ENCODE measurements at regions not wholly inside any gene's neighbourhood (a gene's known extent, or its start where the extent isn't known, plus 50 kb on each side); places are given as distances from the start of the nearest gene placed in this dataset.

DNA sequence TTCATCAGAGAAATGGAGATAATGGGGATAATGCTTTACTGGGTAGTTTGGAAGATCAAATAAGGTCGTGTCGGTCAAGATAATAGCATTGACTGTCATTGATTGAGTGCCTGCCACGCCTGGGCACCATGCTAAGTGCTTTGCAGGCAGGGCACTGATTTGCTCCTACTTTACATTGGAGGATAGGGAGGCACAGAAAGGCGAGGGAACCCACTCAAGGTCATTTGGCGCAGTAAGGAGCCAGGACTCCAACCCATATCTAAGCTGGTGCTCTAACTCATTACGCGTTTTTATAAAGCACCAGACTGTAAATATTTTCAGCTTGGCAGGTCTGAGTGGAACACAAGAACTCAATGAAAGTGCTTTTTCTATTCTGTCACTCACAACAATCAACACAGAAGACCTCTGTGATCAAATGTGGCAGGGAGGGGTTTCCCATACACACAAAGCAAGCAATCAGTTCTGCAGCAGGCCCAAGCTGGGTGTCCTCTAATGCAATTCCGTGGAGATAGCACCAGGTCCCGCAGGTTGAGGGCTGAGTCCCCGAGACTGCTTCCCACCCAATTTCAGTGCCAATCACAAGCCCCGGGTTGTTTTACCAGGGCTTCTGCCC, 373.6 kb downstream of the CDH26 start:
- no peak for DNase-seq

DNA sequence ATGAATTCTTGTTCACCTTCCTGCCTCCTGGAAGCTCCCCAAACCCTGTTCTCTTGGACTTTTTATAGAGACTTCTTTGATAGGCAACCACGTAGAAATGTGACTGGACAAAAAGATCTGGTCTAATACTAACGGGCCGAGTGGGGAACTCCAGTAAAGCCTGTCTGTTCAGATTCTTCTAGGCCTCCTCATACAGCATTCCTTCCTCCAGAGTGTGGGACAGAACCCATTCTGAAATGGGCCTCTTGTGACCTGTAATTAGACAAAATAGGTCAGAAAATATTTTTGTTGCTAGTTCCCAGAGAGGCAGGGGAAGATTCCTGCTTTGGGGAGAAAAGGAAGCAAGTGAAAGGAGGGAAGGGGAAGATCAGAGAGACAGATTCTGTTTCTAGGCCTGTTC, 374.3 kb downstream of the CDH26 start:
- no peak for DNase-seq

DNA sequence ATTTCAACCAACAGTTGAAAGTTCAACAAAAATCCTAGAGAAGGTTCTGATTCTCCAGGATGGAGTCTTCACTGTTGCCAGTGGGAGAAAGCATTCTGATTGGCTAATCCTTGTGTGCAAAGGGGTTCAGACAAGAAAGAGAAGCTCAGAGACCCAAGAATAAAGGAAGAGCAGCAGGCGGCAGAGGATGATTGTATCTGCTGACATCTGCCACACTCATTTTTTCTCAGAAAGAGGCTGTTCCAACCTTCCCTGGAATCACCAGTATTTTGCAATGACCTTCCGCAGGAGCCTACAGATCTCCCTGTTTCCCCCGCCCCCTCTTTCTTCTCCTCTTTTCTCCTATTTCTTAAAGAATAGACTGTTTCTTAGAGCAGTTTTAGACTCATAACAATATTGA, 376.7 kb downstream of the CDH26 start:
- no peak for DNase-seq

DNA sequence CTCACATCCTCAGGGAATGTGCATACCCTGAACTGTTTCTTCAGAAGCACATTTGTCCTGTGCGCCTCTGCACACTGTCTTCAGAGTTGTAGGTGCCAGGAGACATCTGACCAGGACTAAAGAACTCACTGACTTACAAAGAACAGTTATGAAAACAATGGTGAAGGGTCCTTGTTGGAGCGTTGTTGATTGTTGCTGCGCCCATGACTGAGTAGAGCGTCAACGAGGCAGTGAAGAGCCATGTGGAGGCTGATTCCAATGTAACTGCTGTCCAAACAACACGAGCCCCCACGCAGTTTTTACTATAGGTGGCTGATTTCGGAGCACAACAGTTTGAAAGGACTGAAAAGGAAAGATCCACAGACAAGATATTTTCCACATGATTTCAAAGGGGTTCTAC, 380.3 kb downstream of the CDH26 start:
- no peak for DNase-seq

DNA sequence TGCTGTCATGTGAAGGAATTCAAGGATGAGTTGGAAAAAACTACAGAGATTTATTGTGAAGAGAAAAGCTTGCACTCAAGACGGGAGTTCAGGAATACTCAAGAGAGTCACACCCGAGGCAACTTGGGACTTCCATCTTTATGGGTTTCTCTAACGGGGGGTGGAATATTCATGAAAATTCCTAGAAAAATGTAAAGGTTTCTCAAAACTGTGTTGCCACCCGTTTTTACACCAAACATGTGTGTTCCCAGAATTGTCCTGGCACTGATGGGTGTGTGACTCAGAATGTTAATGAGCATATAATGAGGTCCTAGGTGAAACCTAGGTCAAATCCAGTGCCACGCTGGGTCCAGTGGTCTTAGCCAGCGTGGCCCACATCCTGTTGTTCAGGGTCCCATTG, 381.5 kb downstream of the CDH26 start:
- DNase-seq, result no peak

DNA sequence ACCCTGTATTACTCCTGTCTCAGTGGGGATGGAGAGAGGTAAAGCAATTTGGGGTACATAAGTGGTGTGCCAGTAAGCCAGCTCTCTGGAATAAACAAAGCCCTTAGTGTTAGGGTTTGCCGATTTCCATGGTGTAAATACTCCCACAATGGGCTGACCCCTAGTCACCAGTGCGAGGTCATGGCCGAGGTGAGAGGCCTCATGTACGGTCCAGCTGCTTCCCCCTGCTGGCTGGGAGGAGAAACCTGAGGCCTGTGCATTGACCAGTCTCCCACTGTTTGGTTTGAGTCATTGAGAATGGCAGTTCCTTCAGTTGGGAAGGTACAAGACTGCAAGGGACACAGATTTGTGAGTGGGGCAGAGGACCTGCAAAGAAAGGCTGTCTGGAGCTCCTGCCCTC, 382.0 kb downstream of the CDH26 start:
- DNase-seq, result no peak

DNA sequence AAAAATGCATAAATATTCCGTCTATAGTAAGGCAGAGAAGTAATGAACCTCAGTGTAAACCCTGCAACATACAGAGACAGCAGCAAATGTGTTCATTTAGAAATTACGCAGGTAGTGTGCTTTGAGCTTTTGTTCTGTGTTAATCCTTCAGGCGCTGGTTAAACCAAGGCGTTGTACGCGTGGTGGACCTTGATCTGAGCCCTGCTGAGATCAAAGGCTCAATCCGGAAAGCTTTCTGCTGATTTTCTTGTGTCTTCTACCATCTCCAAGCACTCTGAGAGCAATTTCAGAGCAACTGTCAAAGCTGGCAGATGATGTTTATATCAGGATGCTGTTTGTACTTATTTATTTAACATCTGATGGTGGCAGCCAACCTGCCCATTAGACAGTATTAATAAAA, 382.8 kb downstream of the CDH26 start:
- DNase-seq, result no peak

DNA sequence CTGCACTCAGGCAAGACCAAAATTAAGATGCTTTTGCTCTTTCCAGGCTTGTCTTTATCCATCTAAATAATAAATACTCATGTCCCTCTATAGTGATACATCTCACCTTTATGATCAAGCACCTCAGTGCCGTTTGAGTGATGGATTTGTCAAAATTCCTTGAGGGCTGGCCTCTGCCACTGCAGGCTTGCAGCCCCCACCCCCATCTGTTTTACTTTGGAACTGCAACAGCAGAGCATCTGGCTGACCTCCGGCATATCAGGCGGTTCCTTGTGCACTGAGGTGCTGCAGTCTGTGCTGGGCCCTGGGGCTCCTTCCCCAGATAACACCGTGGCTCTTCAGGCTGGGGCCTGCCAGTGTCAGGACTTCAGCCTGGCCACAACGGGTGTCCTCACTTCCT, 386.9 kb downstream of the CDH26 start:
- no peak for DNase-seq

DNA sequence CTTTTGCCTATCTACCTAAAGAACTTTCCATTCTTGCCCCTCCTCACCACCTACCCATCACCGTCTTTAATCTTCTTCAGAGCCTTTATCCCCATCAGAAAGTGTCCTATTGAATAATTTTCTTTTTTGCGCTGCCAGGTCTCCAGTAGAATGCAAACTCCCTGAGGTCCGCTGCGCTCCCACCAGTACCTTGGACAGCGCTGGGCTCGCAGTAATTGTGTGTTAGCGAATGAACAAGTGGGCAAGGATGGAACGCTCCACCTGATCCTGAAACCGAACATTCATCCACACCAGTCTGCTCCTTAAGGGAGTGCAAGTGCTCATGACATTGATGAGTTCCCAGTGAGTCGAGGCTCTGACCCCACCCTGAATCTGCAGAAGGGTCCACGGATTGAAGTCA, 391.2 kb downstream of the CDH26 start:
- no peak for DNase-seq

DNA sequence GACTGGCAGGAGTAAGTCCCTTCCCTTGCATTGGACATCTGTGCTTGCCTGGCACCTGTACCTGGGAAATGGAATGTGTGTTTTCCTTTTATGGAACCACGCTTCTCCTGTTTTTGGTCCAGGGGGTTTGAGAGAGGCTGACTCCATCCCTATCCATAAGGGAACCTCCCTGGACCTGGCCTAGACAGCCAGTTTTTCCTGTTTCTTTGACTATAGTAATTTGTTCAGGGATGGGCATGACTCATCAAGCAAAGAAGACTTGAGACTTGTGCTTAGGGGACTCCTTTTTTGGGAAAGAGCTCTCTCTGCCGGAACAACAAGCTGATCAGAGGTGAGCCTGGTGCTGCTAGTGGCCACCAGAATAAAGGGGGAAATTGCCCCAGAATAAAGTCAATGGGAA, 393.8 kb downstream of the CDH26 start:
- no peak for DNase-seq

DNA sequence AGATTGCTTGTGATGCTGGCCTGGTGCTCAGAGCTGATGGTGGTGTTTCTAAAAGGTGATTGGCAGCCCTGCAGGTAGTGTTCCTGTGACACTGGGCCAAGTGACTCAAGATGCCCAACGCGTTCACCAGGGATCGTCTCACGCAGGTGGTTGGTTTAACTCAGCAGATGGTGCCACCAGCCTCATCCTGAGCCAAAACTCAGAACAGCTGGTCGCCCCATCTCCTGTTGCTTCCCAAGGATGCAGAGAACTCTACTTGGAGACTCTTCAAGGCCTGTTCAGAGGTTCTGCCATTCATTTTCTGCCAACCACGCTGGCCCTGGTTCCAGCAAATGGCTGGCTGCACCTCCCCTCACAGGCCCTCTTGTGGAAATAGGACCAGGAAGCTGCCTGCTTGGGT, 394.4 kb downstream of the CDH26 start:
- no peak for DNase-seq

DNA sequence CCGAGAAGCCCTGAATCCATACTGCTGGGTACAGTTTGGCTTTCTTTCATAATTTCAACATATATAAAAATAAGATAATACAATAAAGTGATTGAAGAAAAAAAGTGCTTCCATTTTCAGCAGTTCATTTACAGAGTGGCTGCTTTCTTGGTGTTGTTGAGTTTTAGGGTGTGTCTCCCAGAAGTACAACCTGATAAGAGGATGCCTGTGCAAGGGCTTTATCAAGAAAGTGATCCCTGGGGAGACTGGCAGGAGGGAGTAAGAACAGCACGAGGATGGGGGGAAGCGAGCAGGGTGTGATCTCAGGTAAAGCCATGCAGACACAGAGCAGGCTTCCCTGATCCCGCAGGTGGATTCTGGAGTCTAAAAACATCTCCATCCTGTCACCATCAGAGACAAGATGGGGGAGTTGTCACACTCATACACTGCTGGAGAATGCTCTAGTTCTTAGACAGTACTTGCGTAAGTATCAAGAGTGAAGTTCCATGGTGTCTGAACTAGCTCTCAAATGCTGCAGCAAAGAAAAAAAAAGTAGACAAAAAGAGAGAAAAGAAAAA, 395.9 kb downstream of the CDH26 start:
- DNase-seq, result no peak

DNA sequence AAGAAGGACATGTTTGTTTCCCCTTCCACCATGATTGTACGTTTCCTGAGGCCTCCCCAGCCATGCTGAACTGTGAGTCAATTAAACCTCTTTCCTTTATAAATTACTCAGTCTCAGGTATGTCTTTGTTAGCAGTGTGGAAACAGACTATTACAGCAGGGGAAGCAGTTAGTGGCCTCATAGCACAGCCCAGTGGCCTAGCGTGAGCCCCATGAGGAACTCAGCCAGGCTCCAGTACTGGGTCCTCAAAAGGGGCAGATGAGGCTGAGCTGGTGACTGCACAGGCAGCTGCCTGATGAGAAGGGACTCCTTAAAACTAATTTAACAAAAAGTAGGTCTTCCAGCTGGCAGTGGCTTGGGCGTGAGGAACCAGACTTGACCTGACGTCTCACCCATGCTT, 399.9 kb downstream of the CDH26 start:
- DNase-seq, result no peak

DNA sequence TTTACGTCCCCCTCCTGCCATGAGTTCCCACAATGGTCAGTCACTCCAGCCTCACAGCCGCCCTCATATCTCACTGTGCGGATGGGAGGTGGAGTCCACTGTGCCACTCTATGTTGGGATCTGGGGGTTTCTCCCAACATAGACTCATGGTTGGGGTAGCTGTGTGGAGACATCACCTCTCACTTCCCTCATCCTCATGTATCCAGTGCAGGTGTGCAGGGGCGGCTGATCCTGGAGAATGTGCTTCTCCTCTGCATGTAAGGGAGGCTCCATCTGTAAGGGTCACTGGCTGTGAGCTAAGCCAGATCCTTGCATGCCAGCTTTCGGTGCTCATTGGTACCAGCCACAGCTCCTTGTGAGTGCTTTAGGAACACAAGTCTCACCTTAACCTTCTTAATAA, 400.8 kb downstream of the CDH26 start:
- no peak for DNase-seq

DNA sequence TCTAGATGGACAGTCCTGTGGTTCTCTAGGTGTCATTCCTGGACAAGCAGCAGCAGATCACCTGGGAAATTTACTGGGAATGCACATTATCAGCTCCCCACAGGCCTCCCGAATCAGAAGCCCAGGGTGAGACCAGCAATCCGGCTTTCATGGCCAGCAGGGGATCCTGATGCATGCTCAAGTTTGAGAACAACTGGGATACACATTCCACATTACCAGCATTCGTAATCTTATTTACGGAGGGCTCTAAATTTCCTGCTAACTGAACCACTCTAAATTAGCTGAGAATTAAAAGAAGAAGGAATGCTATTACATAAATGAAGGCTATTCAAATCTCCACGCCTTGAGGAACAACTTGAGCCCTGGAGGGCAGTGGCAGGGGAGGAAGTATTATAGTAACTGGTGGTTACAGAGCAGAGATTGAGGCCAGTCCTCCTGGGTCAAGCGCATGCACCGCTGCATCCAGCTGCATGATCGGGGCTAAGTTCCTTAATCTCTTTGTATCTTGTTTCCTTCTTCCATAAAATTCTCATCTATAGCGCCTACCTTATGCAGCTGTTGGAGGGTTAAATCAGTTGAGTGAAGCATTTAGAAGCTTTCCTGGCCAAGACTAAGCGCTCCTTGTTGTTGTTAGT, 403.7 kb downstream of the CDH26 start:
- no peak for DNase-seq

DNA sequence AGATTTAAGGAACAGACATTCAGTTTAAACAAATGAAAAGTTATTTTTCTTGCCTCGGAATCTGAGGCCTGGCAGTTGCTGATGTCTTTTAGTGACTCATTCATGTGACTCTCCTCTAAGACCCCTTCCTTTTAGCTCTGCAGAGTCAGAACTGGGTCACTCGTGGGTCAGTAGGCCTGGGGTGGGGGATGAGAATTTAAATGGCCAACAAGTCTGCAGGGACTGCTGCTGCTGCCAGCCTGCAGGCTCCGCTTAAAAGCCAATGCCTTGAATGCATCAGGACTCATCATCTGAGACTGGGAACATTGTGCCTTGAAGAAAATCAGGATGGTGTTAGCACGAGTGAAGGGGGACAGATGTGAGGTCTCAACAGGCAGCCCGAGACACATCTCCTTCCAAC, 404.3 kb downstream of the CDH26 start:
- no peak for DNase-seq

DNA sequence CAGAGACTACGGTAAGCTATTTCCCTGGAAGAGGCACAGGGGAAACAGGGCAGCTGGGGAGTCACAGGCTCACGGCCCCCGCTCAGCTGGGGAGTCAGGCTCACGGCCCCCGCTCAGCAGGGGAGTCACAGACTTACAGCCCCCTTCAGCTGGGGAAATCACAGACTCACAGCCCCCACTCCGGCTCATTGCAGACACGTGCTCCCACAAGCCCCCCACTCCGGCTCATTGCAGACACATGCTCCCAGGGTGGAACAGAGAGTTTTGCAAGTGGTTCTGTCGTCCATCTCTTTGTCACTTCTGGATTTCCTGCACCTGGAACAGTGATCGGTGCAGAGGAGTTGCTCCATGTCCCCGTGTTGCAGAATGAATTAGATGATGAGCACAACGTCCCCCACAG, 405.5 kb downstream of the CDH26 start:
- no peak for DNase-seq

DNA sequence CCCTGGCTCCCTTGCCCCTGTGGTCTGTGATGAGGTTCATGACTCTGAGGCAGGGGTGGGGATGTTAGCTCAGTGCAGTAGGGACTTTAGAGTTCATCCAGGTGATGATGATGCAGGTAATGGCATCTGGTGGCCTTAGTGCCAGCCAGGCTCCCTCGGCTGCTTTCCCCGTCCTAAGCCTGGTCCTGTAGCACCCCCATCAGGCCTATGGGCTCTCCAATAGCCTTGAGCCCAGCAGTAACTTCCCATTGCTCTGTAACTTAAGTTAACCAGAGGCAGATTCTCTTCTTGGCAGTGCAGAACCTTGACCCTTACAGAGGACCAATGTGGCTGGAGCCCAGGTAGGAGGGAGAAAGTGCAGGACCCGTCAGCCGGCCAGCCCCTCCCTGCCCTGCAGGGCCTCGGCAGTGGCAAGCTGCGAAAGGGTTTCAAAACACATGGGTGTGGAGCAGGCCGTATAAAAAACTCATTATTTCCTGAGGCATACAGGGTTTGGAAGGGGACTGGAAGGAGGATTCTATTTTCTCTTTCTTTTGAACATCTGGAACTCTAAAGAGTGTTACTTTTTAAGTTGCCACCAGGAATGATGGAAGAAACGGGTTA, 406.9 kb downstream of the CDH26 start:
- no peak for DNase-seq

DNA sequence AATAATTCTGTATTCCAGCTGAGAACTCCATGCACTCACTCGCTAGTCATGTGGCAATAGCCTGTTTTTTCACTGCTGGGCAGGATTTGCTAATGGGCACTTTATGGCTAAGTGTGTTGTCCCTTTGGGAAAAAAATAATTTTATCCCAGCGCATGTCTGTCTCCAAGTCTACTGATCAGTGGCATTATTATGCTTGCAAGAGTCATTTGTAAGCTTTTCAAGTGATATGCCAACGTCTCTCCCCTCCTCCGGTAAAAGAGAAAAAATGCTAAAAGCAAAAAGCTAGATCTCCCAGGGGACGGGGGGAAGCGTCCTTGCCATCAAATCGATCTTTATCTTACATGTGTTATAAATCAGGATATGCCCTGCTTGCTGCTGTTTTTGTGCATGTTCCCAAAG, 407.7 kb downstream of the CDH26 start:
- no peak for DNase-seq

DNA sequence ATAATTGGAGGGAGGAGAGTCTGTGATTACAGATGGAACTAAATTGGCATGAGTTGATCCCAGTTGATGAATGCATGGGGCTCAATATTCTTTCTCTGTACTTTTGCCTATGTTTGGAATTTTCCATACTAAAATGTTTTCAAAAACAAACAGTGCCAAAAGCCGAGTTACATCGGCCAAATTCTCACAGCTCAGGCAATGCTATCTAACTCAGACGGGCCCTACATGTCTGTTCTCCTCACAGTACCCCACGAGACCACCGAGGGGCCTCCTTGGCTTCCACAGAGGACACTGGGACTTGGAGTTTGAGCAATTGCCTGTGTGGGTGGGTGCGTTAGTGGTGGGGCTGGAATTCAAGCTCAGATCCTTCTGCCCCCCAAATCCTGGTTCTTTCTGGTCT, 413.2 kb downstream of the CDH26 start:
- DNase-seq, result no peak

DNA sequence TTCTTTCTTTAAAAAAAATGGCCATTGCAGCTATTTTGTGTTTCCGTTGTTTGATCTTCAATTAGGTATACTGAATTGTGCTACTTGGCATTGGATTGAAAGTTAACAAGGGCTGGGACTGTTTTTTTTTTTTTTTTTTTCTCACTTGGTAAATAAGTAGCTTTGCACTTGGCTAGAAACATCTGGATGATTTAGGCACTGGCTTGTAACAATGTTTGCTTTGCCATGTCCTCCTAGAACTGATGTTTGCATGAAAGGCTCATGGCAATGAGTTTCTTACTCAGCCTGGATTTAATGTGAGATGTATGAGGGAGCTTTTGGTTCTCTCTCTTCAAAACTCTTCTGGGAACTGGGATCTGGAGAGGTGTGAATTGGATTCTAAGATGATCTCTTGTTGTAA, 414.1 kb downstream of the CDH26 start:
- DNase-seq, result no peak

DNA sequence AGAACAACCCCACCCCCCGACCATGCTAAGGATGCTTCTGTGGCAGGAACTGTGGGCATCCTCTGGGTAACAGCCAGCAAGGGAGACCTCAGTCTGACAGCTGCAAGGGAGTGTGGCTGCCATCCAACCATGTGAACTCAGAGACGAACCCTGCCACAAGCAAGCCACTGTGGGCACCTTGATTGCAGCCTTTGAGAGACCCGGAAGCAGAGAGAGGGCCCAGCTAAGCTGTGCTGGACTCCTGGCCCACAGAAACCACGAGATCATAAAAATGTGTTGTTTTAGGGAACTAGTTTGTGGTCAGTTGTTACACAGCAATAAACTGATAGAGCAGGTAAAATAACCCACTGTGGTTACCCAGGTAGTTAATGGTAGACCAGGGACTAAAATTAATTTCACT, 414.6 kb downstream of the CDH26 start:
- no peak for DNase-seq

DNA sequence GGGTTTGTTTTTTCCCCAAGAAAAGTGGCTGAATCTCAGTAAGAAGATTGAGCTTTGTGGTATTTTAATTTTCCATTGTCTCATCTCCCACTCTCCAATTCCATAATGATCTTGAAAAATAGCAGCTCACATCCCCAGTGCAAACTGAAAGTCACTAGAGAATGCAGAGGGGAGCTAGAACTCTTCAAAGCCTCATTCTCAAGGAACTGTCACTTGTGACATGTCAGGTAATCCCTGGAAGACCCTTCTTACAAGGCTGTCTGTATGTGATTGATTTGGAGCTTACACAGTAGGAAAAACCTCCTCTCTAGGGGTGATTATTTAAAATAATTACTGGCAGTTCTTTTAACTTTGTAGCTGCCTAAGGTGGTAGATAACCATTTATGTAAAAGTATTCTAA, 420.4 kb downstream of the CDH26 start:
- no peak for DNase-seq

DNA sequence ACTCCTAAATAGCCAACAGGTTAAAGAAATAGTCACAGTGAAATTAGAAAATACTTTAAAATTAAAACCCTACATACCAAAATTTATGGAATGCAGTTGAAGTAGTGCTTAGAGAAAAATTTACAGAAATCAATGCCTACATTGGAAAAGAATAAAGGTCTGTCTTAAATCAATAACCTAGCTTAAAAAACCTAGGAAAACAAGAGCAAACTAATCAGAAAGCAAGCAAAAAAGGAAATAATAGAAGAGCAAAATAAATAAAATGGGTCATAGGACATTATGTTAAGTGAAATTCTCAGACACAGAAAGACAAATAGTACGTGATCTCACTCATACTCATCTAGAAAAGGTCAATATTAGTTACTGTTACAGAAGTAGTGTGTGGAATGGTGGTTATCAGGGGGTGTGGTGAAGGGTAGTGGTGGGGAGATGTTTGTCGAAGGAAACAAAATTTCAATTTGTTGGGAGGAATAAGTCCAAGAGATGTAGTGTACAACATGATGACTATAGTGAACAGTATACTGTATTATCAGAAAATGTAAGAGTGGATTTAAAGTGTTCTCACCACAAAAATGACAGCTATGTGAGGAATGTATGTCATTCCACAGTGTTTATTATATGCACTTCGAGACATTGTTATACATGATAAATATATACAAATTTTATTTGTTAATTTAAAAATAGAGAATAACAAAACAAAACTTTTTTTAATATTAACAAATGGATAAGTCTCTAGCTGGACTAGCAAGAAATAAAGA, 423.6 kb downstream of the CDH26 start:
- no peak for DNase-seq
